Breast epithelium (tissue), 4 donors: ENCODE measurements at regions not wholly inside any gene's neighbourhood (a gene's known extent, or its start where the extent isn't known, plus 50 kb on each side); places are given as distances from the start of the nearest gene placed in this dataset.

Experiments
- DNase-seq, 2 donors: peaks; one replicate each; pipeline ENCODE4 v3.0.0-alpha.2; 2019; ENCODE audit warnings: low spot score in 2 of 2
- H3K27ac ChIP-seq, 2 donors: fragments of 200-600 bp; sonication (generic) in 1 of 2; one replicate each; pipeline ENCODE4 v1.5.1; 2016 to 2019; ENCODE audit warnings: mild to moderate bottlenecking in 1 of 2
- H3K27me3 ChIP-seq, 2 donors: fragments of 200-600 bp; sonication (generic) in 1 of 2; one replicate each; pipeline versions ENCODE4 v1.5.1 to v1.6.0; 2017 to 2019; ENCODE audit warnings: control low read depth in 1 of 2, mild to moderate bottlenecking in 1 of 2
- H3K36me3 ChIP-seq: fragments of 200-600 bp; one replicate; pipeline ENCODE4 v1.5.1; 2019
- H3K4me1 ChIP-seq, 2 donors: fragments of 200-600 bp; sonication (generic); one replicate each; pipeline ENCODE4 v1.5.1; 2016 to 2019; ENCODE audit warnings: control low read depth in 1 of 2
- H3K4me3 ChIP-seq, 3 donors: fragments of 200-600 bp; sonication (generic); 1 replicate in 2 of 3; 2 replicates in 1 of 3; pipeline ENCODE4 v1.5.1; 2016 to 2019; ENCODE audit warnings: mild to moderate bottlenecking in 3 of 3, moderate library complexity in 2 of 3
- H3K9me3 ChIP-seq, 2 donors: fragments of 200-600 bp; sonication (generic) in 1 of 2; one replicate each; pipeline ENCODE4 v1.5.1; 2016 to 2019; ENCODE audit warnings: control low read depth in 1 of 2
- CTCF ChIP-seq, 3 donors: fragments of 450-650 bp; IDR thresholded peaks; one replicate each; pipeline ENCODE4 v1.5.1; 2016 to 2017; ENCODE audit warnings: antibody characterized with exemption in 3 of 3, mild to moderate bottlenecking in 3 of 3, moderate library complexity in 3 of 3
- POLR2A ChIP-seq: fragments of 450-650 bp; IDR thresholded peaks from one replicate; pipeline ENCODE4 v1.6.1; 2016; ENCODE audit warnings: antibody characterized with exemption, mild to moderate bottlenecking, moderate library complexity
- POLR2AphosphoS5 ChIP-seq, 3 donors: sonication (generic); formaldehyde crosslinking; IDR thresholded peaks; one replicate each; pipeline ENCODE4 v1.6.1; 2017; ENCODE audit warnings: antibody characterized with exemption in 3 of 3
- intact Hi-C: fragments of 100-400 bp; cut with DNase I; formaldehyde crosslinking; loops from one replicate; pipeline ENCODE4 v1.15.1; 2023; ENCODE audit warnings: low total_unique reads

GRCh38 chr10:109721453-109722064 is 201.8 kb downstream of the XPNPEP1 start:
- no peak for DNase-seq
- no peak for TF ChIP-seq POLR2AphosphoS5 (IDR thresholded peaks at IDR 0.05)
- TF ChIP-seq POLR2A = no peak
- no peak for TF ChIP-seq CTCF (IDR thresholded peaks at IDR 0.05)

GRCh38 chr10:109706026-109706560 is 217.2 kb downstream of the XPNPEP1 start:
- Histone ChIP-seq H3K4me1 (no peaks in the 10 kb centered on the region), H3K27me3 (no peaks in the 10 kb centered on the region), H3K9me3 (peaks cover 0 to 19% of the 10 kb centered on the region in 2 donors), H3K36me3 (no peaks in the 10 kb centered on the region), H3K4me3 (no peak overlapping the region), H3K27ac (no peak overlapping the region)
- DNase-seq = no peak
- TF ChIP-seq CTCF (IDR thresholded peaks at IDR 0.05) = no peak
- TF ChIP-seq POLR2AphosphoS5 (IDR thresholded peaks at IDR 0.05) = no peak
- intact Hi-C loops = no loop called here

More at GRCh38 chr10:109721453-109722064, 201.8 kb downstream of the XPNPEP1 start:
- H3K27ac ChIP-seq = no peak overlapping the region
- H3K4me3 ChIP-seq = no peak overlapping the region
- H3K9me3 ChIP-seq = no peaks in the 10 kb centered on the region
- no peaks in the 10 kb centered on the region for H3K4me1 ChIP-seq
- no peaks in the 10 kb centered on the region for H3K27me3 ChIP-seq
- no peaks in the 10 kb centered on the region for H3K36me3 ChIP-seq
- intact Hi-C loops = no loop called here

DNA sequence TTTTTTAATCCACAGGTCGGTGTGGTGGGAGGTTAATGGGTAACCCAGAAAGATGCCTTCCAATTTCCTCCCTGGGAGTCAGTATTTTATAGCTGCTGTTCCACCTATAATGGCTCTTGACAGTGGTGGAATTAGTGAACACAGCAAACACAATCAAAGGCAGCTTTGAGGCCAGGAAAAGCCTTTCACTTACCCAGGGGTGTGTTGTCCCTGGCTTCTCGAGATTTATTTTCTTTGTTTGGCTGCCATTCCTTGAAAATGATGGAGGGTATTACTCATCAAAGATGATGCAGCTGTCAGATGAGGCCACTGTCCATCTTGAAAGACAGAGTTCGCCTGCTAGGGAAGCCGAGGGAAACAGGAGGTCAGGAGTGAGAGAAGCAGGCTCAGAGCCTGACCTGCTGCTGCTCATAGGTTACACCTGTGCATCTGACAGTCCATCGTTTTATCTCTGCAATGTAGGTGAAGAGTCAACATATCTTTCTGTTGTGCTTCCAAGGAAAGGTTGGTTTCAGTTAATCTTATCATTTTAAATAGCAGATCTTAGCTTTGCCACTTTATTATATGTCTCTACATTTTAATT is 221.6 kb downstream of the XPNPEP1 start:
- Histone ChIP-seq H3K4me1 (no peaks in the 10 kb centered on the region), H3K27ac (no peak overlapping the region), H3K4me3 (no peak overlapping the region), H3K36me3 (no peaks in the 10 kb centered on the region), H3K9me3 (no peaks in the 10 kb centered on the region), H3K27me3 (no peaks in the 10 kb centered on the region)
- intact Hi-C loops = loop anchor here (5.0 kb wide), 1 partner anchor 1779 kb away; no protein-coding TSS in a partner anchor
- TF ChIP-seq POLR2AphosphoS5 (IDR thresholded peaks at IDR 0.05) (no peak), POLR2A (no peak), CTCF (IDR thresholded peaks at IDR 0.05) (no peak)
- no peak for DNase-seq

- H3K27ac ChIP-seq = no peak overlapping the region
- H3K9me3 ChIP-seq = no peaks in the 10 kb centered on the region
- H3K4me1 ChIP-seq = no peaks in the 10 kb centered on the region
- TF ChIP-seq CTCF (IDR thresholded peaks at IDR 0.05) (no peak), POLR2A (no peak), POLR2AphosphoS5 (IDR thresholded peaks at IDR 0.05) (no peak)
- intact Hi-C loops = no loop called here
- H3K4me3 ChIP-seq = no peak overlapping the region
- H3K36me3 ChIP-seq = no peaks in the 10 kb centered on the region
- DNase-seq = no peak
- no peaks in the 10 kb centered on the region for H3K27me3 ChIP-seq
Measured at GRCh38 chr10:109698882-109699664, 224.2 kb downstream of the XPNPEP1 start.

DNA sequence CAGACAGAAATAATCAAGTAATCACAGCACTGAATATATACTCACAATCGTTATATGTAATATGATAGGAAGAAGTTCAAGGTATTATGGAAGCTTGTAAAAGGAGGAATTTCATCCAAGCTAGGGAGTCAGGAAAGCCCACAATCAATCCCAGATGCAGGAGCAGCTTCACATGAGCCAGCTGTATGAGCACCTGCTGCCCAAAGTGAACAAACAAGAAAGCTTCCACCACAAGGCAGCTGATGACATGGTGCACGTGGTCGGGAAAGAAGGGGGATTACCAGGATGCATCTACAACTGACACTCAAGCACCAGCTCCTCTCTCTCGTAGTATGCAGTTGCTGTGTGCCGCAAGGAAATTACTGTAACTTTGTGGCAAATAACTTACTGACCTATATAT is 225.2 kb downstream of the XPNPEP1 start:
- no peak for TF ChIP-seq CTCF (IDR thresholded peaks at IDR 0.05)
- no peak for TF ChIP-seq POLR2AphosphoS5 (IDR thresholded peaks at IDR 0.05)
- no peak for TF ChIP-seq POLR2A
- H3K27ac ChIP-seq = no peak overlapping the region
- DNase-seq = no peak
- intact Hi-C loops = no loop called here
- H3K4me1 ChIP-seq = no peaks in the 10 kb centered on the region
- H3K36me3 ChIP-seq = no peaks in the 10 kb centered on the region
- H3K4me3 ChIP-seq = no peak overlapping the region
- no peaks in the 10 kb centered on the region for H3K27me3 ChIP-seq
- H3K9me3 ChIP-seq = no peaks in the 10 kb centered on the region
